ENCODE measurements at regions not wholly inside any gene's neighbourhood (a gene's known extent, or its start where the extent isn't known, plus 50 kb on each side); places are given as distances from the start of the nearest gene placed in this dataset.
A peak's percentile ranks its signal among the peaks of the same experiment; 100 is the strongest.
"Not testable (repeated sequence)": the region's sequence is repeated elsewhere in the genome, so short reads cannot be mapped to it uniquely, and the experiment has no call there.

- no peak for DNase-seq (ENCODE audit: low spot score)
These were observed 1288.0 kb upstream of the ZEB2 start for GRCh38 chr2:145807968-145808367.

- DNase-seq (ENCODE audit: low spot score), result no peak
These were observed 1287.6 kb upstream of the ZEB2 start for GRCh38 chr2:145807554-145807953.

- peak; percentile 6 for DNase-seq (ENCODE audit: low spot score)
These were observed 1286.6 kb upstream of the ZEB2 start for GRCh38 chr2:145806546-145806945.

GRCh38 chr2:145802133-145802532 is 1282.2 kb upstream of the ZEB2 start:
- no peak for DNase-seq (ENCODE audit: low spot score)

- DNase-seq (ENCODE audit: low spot score), result no peak
These were observed 1281.3 kb upstream of the ZEB2 start for GRCh38 chr2:145801210-145801609.

- DNase-seq (ENCODE audit: low spot score), result no peak
These were observed 1280.5 kb upstream of the ZEB2 start for GRCh38 chr2:145800151-145801091.

GRCh38 chr2:145799595-145800108 is 1279.7 kb upstream of the ZEB2 start:
- DNase-seq (ENCODE audit: low spot score), result no peak

GRCh38 chr2:145798419-145798818 is 1278.5 kb upstream of the ZEB2 start:
- DNase-seq (ENCODE audit: low spot score), result no peak

GRCh38 chr2:145797692-145798091 is 1277.8 kb upstream of the ZEB2 start:
- no peak for DNase-seq (ENCODE audit: low spot score)

GRCh38 chr2:145792745-145793144 is 1272.8 kb upstream of the ZEB2 start:
- no peak for DNase-seq (ENCODE audit: low spot score)

- no peak for DNase-seq (ENCODE audit: low spot score)
These were observed 1269.7 kb upstream of the ZEB2 start for GRCh38 chr2:145789636-145790035.

GRCh38 chr2:145787597-145788361 is 1267.9 kb upstream of the ZEB2 start:
- DNase-seq (ENCODE audit: low spot score), result not testable (repeated sequence)

- DNase-seq (ENCODE audit: low spot score), result not testable (repeated sequence)
These were observed 1262.7 kb upstream of the ZEB2 start for GRCh38 chr2:145782607-145783006.

- DNase-seq (ENCODE audit: low spot score), result no peak
These were observed 1258.0 kb upstream of the ZEB2 start for GRCh38 chr2:145777914-145778313.

GRCh38 chr2:145777297-145777696 is 1257.4 kb upstream of the ZEB2 start:
- DNase-seq (ENCODE audit: low spot score), result no peak

- no peak for DNase-seq (ENCODE audit: low spot score)
These were observed 1255.7 kb upstream of the ZEB2 start for GRCh38 chr2:145775591-145775990.

GRCh38 chr2:145771525-145771924 is 1251.6 kb upstream of the ZEB2 start:
- DNase-seq (ENCODE audit: low spot score), result no peak

- no peak for DNase-seq (ENCODE audit: low spot score)
These were observed 1249.2 kb upstream of the ZEB2 start for GRCh38 chr2:145769011-145769716.

- DNase-seq (ENCODE audit: low spot score), result no peak
These were observed 1246.0 kb upstream of the ZEB2 start for GRCh38 chr2:145765874-145766273.

GRCh38 chr2:145764631-145765030 is 1244.7 kb upstream of the ZEB2 start:
- peak; percentile 12 for DNase-seq (ENCODE audit: low spot score)

GRCh38 chr2:145760781-145761649 is 1241.1 kb upstream of the ZEB2 start:
- no peak for DNase-seq (ENCODE audit: low spot score)

Measured in SK-N-DZ (cell line).